Mucosa of descending colon (tissue), 3 donors: ENCODE measurements at regions not wholly inside any gene's neighbourhood (a gene's known extent, or its start where the extent isn't known, plus 50 kb on each side); places are given as distances from the start of the nearest gene placed in this dataset.
A peak's percentile ranks its signal among the peaks of the same experiment; 100 is the strongest.

Experiments used
- ATAC-seq: fragments of 200-7000 bp; cut with Tn5 transposase; one replicate; pipeline ENCODE4 v1.9.1; 2020; ENCODE audit warnings: mild to moderate bottlenecking, moderate library complexity
- DNase-seq, 3 donors: peaks; one replicate each; pipeline ENCODE4 v3.0.0-alpha.2; 2020
- H3K36me3 ChIP-seq: fragments of 200-600 bp; one replicate; pipeline ENCODE4 v1.8.0; 2021; ENCODE audit warnings: low read depth, mild to moderate bottlenecking
- H3K4me1 ChIP-seq: fragments of 200-600 bp; one replicate; pipeline ENCODE4 v1.8.0; 2021; ENCODE audit warnings: low read depth, mild to moderate bottlenecking
- H3K4me3 ChIP-seq: fragments of 200-600 bp; one replicate; pipeline ENCODE4 v1.8.0; 2021; ENCODE audit warnings: mild to moderate bottlenecking
- H3K9me3 ChIP-seq: fragments of 200-600 bp; one replicate; pipeline ENCODE4 v1.8.0; 2021; ENCODE audit warnings: mild to moderate bottlenecking
- CTCF ChIP-seq: fragments of 200-600 bp; IDR thresholded peaks from one replicate; pipeline ENCODE4 v1.8.0; 2022; ENCODE audit warnings: antibody characterized with exemption, mild to moderate bottlenecking
- intact Hi-C, 2 donors: fragments of 100-400 bp; cut with DNase I in 1 of 2; cut with micrococcal nuclease in 1 of 2; formaldehyde crosslinking; loops; one replicate each; pipeline versions ENCODE4 v1.11.0 to v1.11.1; 2022; cut with DNase I, micrococcal nuclease
- donor health status: DM: no; HTN: no; CAD: no; lungs with moderate emphysema.
- donor health status: DM: no; HTN: no; CAD: no.
- donor health status: DM: no; HTN: yes; CAD: no.

GRCh38 chr9:31854187-31854586 is 530.3 kb upstream of the ACO1 start:
- DNase-seq (peak in 1 of 3 donors; percentile 25), ATAC-seq (no peak)
- no peak for TF ChIP-seq CTCF
- no peaks in the 10 kb centered on the region for H3K9me3 ChIP-seq
- no peak overlapping the region for H3K4me3 ChIP-seq
- H3K36me3 ChIP-seq = no peaks in the 10 kb centered on the region
- no peaks in the 10 kb centered on the region for H3K4me1 ChIP-seq
- intact Hi-C loops = no loop called here

GRCh38 chr9:31868830-31869229 is 515.6 kb upstream of the ACO1 start:
- Histone ChIP-seq H3K9me3 (no peaks in the 10 kb centered on the region), H3K4me1 (no peaks in the 10 kb centered on the region), H3K36me3 (no peaks in the 10 kb centered on the region), H3K4me3 (no peak overlapping the region)
- ATAC-seq = no peak
- DNase-seq = peak in 1 of 3 donors; percentile 29
- no peak for TF ChIP-seq CTCF
- intact Hi-C loops = no loop called here

GRCh38 chr9:31870276-31870675 is 514.2 kb upstream of the ACO1 start:
- Histone ChIP-seq H3K4me1 (no peaks in the 10 kb centered on the region), H3K36me3 (no peaks in the 10 kb centered on the region), H3K9me3 (no peaks in the 10 kb centered on the region), H3K4me3 (no peak overlapping the region)
- no peak for ATAC-seq
- TF ChIP-seq CTCF = no peak
- intact Hi-C loops = no loop called here
- no peak for DNase-seq

GRCh38 chr9:31873722-31874121 is 510.7 kb upstream of the ACO1 start:
- Histone ChIP-seq H3K4me1 (no peaks in the 10 kb centered on the region), H3K4me3 (no peak overlapping the region), H3K36me3 (no peaks in the 10 kb centered on the region), H3K9me3 (no peaks in the 10 kb centered on the region)
- no peak for DNase-seq
- no peak for ATAC-seq
- TF ChIP-seq CTCF = no peak
- intact Hi-C loops = no loop called here

GRCh38 chr9:31894008-31894407 is 490.4 kb upstream of the ACO1 start:
- no peaks in the 10 kb centered on the region for H3K36me3 ChIP-seq
- intact Hi-C loops = no loop called here
- H3K4me3 ChIP-seq = no peak overlapping the region
- no peaks in the 10 kb centered on the region for H3K9me3 ChIP-seq
- ATAC-seq = no peak
- no peak for DNase-seq
- no peaks in the 10 kb centered on the region for H3K4me1 ChIP-seq
- no peak for TF ChIP-seq CTCF

- ATAC-seq (no peak), DNase-seq (no peak)
- H3K9me3 ChIP-seq = no peaks in the 10 kb centered on the region
- H3K36me3 ChIP-seq = no peaks in the 10 kb centered on the region
- no peaks in the 10 kb centered on the region for H3K4me1 ChIP-seq
- no peak overlapping the region for H3K4me3 ChIP-seq
- TF ChIP-seq CTCF = no peak
- intact Hi-C loops = no loop called here
Observed at GRCh38 chr9:31908158-31908890, 476.1 kb upstream of the ACO1 start.
